HG02763 (cell line): ENCODE measurements at regions not wholly inside any gene's neighbourhood (a gene's known extent, or its start where the extent isn't known, plus 50 kb on each side); places are given as distances from the start of the nearest gene placed in this dataset.

Experiments
- ATAC-seq: cut with Tn5 transposase; IDR thresholded peaks from one replicate; pipeline ENCODE4 v1.9.1; 2021; ENCODE audit warnings: mild to moderate bottlenecking, moderate library complexity; ENCODE audit not compliant: unreplicated experiment

- ATAC-seq = no peak
Measured at GRCh38 chr4:89373394-89373793, 65.8 kb upstream of the GPRIN3 start.

- no peak for ATAC-seq
Measured at GRCh38 chr4:89371614-89372013, 64.0 kb upstream of the GPRIN3 start.

- ATAC-seq = no peak
Measured at GRCh38 chr4:89369581-89369980, 62.0 kb upstream of the GPRIN3 start.

GRCh38 chr4:89368861-89369260, 61.3 kb upstream of the GPRIN3 start:
- no peak for ATAC-seq

- no peak for ATAC-seq
Measured at GRCh38 chr4:89365776-89366175, 58.2 kb upstream of the GPRIN3 start.

- no peak for ATAC-seq
Measured at GRCh38 chr4:89365375-89365774, 57.8 kb upstream of the GPRIN3 start.

GRCh38 chr4:89364541-89364940, 56.9 kb upstream of the GPRIN3 start:
- no peak for ATAC-seq

GRCh38 chr4:89363786-89364185, 56.2 kb upstream of the GPRIN3 start:
- no peak for ATAC-seq

- ATAC-seq = no peak
Measured at GRCh38 chr4:89358935-89359638, 51.5 kb upstream of the GPRIN3 start.

GRCh38 chr4:89357787-89358186, 50.2 kb upstream of the GPRIN3 start:
- ATAC-seq = no peak
